B cell (primary cell): ENCODE measurements at regions not wholly inside any gene's neighbourhood (a gene's known extent, or its start where the extent isn't known, plus 50 kb on each side); places are given as distances from the start of the nearest gene placed in this dataset.

Experiments
- ATAC-seq: fragments of 200-7000 bp; cut with Tn5 transposase; one replicate; pipeline ENCODE4 v1.10.0; 2021; ENCODE audit warnings: low read depth, mild to moderate bottlenecking, moderate number of reproducible peaks, moderate library complexity
- CTCF ChIA-PET: fragments of 350-600 bp; sonication (Branson Sonifier 250); formaldehyde crosslinking; loops from one replicate; lab custom pipeline; 2021; ENCODE audit warnings: antibody characterized with exemption, inconsistent platforms; lab: Charles Lee
- POLR2A ChIA-PET: fragments of 350-600 bp; sonication (Branson Sonifier 250); formaldehyde crosslinking; loops from one replicate; lab custom pipeline; 2021; ENCODE audit warnings: antibody characterized with exemption; lab: Charles Lee
- DNase-seq: peaks from one replicate; pipeline ENCODE4 v3.0.0; 2013
- H2AFZ ChIP-seq: 2 replicates; pipeline ENCODE4 v1.6.1; 2012; ENCODE audit warnings: mild to moderate bottlenecking, low read depth, low read length; ENCODE audit not compliant: insufficient read depth, poor library complexity, severe bottlenecking
- H3K27ac ChIP-seq, 2 donors: 1 replicate in 1 of 2; 2 replicates in 1 of 2; pipeline ENCODE4 v1.5.1; 2012 to 2013; ENCODE audit warnings: low read length in 2 of 2, mild to moderate bottlenecking in 2 of 2, moderate library complexity in 1 of 2
- H3K27me3 ChIP-seq, 4 experiments: fragments of 200-600 bp in 1 of 4; sonication (generic) in 1 of 4; replicated peaks in 1 of 4; 1 replicate in 2 of 4; 2 replicates in 2 of 4; pipeline versions ENCODE4 v1.6.1 to v1.7.0; 2013 to 2016; ENCODE audit warnings: low read length in 3 of 4, mild to moderate bottlenecking in 2 of 4, mixed read lengths in 1 of 4, moderate library complexity in 1 of 4; ENCODE audit not compliant: insufficient read depth in 4 of 4, control insufficient read depth in 3 of 4; ENCODE audit errors: control extremely low read depth in 1 of 4
- H3K36me3 ChIP-seq, 2 experiments: replicated peaks in 1 of 2; 1 replicate in 1 of 2; 2 replicates in 1 of 2; pipeline versions ENCODE4 v1.6.1 to v1.7.1; 2013; ENCODE audit warnings: low read length in 1 of 2; ENCODE audit not compliant: insufficient read depth in 2 of 2, control insufficient read depth in 1 of 2; ENCODE audit errors: control extremely low read depth in 1 of 2, extremely low read depth in 1 of 2
- H3K4me1 ChIP-seq, 2 donors: fragments of 200-600 bp in 1 of 2; sonication (generic) in 1 of 2; 1 replicate in 1 of 2; 2 replicates in 1 of 2; pipeline versions ENCODE4 v1.5.1 to v1.6.1; 2013 to 2017; ENCODE audit warnings: low read length in 2 of 2; ENCODE audit not compliant: control insufficient read depth in 2 of 2, insufficient read depth in 2 of 2
- H3K4me2 ChIP-seq: replicated peaks from 2 replicates; pipeline ENCODE3; 2012; ENCODE audit warnings: mild to moderate bottlenecking, low read depth, low read length; ENCODE audit not compliant: poor library complexity, severe bottlenecking
- H3K4me3 ChIP-seq, 5 experiments: fragments of 200-600 bp in 1 of 5; sonication (generic) in 1 of 5; 1 replicate in 3 of 5; 2 replicates in 2 of 5; pipeline versions ENCODE4 v1.5.1 to v1.7.0; 2011 to 2016; ENCODE audit warnings: low read length in 4 of 5, mild to moderate bottlenecking in 4 of 5, low read depth in 2 of 5, control low read depth in 1 of 5, moderate library complexity in 1 of 5; ENCODE audit not compliant: insufficient read depth in 1 of 5; ENCODE audit errors: control extremely low read depth in 1 of 5, extremely low read depth in 1 of 5
- H3K79me2 ChIP-seq: fragments of 200-600 bp; sonication (generic); one replicate; pipeline ENCODE4 v1.6.0; 2016; ENCODE audit warnings: low read length; ENCODE audit not compliant: control insufficient read depth, insufficient read depth
- H3K9ac ChIP-seq: fragments of 200-600 bp; sonication (generic); 2 replicates; pipeline ENCODE4 v1.6.1; 2017; ENCODE audit warnings: mild to moderate bottlenecking, low read length, moderate library complexity
- H3K9me3 ChIP-seq, 3 donors: one replicate each; pipeline versions ENCODE4 v1.6.1 to v1.7.1; 2013; ENCODE audit warnings: low read length in 2 of 3; ENCODE audit not compliant: control insufficient read depth in 2 of 3, insufficient read depth in 1 of 3; ENCODE audit errors: control extremely low read depth in 1 of 3
- H4K20me1 ChIP-seq: 2 replicates; pipeline ENCODE4 v1.6.0; 2012; ENCODE audit warnings: mild to moderate bottlenecking, low read length; ENCODE audit not compliant: insufficient read depth, control insufficient read depth, poor library complexity, severe bottlenecking
- H3K27ac Mint-ChIP-seq: one replicate; pipeline ENCODE4 v1.8.0; 2021; ENCODE audit warnings: mixed read lengths
- H3K27me3 Mint-ChIP-seq: one replicate; pipeline ENCODE4 v1.8.0; 2021; ENCODE audit warnings: mixed read lengths
- H3K4me1 Mint-ChIP-seq: one replicate; pipeline ENCODE4 v1.8.0; 2021; ENCODE audit warnings: mixed read lengths
- H3K4me3 Mint-ChIP-seq: one replicate; pipeline ENCODE4 v1.8.0; 2021; ENCODE audit warnings: mixed read lengths
- H3K9me3 Mint-ChIP-seq: one replicate; pipeline ENCODE4 v1.8.0; 2022; ENCODE audit warnings: mixed read lengths; ENCODE audit not compliant: insufficient read depth
- EZH2 ChIP-seq: IDR thresholded peaks from 2 replicates; pipeline ENCODE4 v1.6.1; 2012; ENCODE audit warnings: borderline replicate concordance, low read depth, mild to moderate bottlenecking, moderate library complexity, low read length; ENCODE audit not compliant: insufficient read depth, poor library complexity, severe bottlenecking
- WGBS: methylation state at CpG from one replicate; pipeline ENCODE4 v1.1.5; 2013; ENCODE audit warnings: missing lambda C conversion rate; ENCODE audit not compliant: insufficient coverage; 5-methylcytosine and 5-hydroxymethylcytosine counted together
- intact Hi-C: fragments of 100-400 bp; cut with micrococcal nuclease; formaldehyde crosslinking; loops from one replicate; pipeline ENCODE4 v1.10.0; 2022
- TF ChIP-seq, protein P1 (sequence below): fragments of 200-600 bp; IDR thresholded peaks from one replicate; pipeline ENCODE4 v1.8.0; 2022; ENCODE audit warnings: antibody characterized with exemption, mild to moderate bottlenecking

DNA sequence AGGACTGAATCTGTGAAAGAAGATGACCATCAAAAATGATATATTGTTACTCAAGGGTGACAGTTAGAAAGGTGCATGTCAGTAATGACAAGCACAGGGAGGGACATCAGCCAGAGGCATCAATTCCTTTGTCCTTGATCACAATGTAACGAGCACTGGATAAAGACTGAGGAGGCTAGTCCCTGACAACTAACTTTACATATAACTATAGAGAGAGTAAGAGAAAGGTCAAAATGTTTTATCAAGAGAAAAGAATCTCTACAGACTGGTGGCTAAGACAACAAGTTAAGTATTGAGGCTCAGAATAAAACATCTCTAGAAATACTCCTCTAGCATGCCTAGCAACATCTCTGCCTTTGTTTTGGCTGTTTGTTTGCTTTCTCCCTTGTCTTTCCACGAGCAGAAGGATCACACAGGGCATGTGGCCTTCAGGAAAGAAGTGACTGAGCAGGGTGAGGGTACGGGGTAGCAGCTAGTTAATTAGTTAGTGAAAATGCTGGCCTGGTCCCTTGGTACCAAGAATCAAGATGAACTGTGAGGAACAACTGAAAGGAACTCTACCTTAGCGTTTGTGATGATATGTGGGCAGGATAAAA is 724.1 kb upstream of the MEF2C start:
- Histone ChIP-seq H4K20me1 (no peaks in the 10 kb centered on the region), H3K4me1 (no peaks in the 10 kb centered on the region), H3K27me3 (no peaks in the 10 kb centered on the region), H3K36me3 (no peaks in the 10 kb centered on the region), H3K27ac (no peak overlapping the region), H3K4me2 (no peak overlapping the region), H2AFZ (peak overlapping the region; percentile 37), H3K79me2 (no peaks in the 10 kb centered on the region), H3K4me3 (no peak overlapping the region), H3K9me3 (no peaks in the 10 kb centered on the region), H3K9ac (no peak overlapping the region)
- DNase-seq (no peak), ATAC-seq (no peak)
- ChIA-PET CTCF (no interaction called here), POLR2A (no interaction called here)
- H3K27me3 Mint-ChIP-seq = no peaks in the 10 kb centered on the region
- peaks cover 11% of the 10 kb centered on the region for H3K4me1 Mint-ChIP-seq
- peaks cover 3% of the 10 kb centered on the region for H3K9me3 Mint-ChIP-seq
- H3K27ac Mint-ChIP-seq = no peak overlapping the region
- TF ChIP-seq, protein P1, sequence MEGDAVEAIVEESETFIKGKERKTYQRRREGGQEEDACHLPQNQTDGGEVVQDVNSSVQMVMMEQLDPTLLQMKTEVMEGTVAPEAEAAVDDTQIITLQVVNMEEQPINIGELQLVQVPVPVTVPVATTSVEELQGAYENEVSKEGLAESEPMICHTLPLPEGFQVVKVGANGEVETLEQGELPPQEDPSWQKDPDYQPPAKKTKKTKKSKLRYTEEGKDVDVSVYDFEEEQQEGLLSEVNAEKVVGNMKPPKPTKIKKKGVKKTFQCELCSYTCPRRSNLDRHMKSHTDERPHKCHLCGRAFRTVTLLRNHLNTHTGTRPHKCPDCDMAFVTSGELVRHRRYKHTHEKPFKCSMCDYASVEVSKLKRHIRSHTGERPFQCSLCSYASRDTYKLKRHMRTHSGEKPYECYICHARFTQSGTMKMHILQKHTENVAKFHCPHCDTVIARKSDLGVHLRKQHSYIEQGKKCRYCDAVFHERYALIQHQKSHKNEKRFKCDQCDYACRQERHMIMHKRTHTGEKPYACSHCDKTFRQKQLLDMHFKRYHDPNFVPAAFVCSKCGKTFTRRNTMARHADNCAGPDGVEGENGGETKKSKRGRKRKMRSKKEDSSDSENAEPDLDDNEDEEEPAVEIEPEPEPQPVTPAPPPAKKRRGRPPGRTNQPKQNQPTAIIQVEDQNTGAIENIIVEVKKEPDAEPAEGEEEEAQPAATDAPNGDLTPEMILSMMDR = no peak
- intact Hi-C loops = no loop called here
- no peak overlapping the region for H3K4me3 Mint-ChIP-seq
- WGBS = 57% methylated on average over 1 of the region's 4 CpGs

DNA sequence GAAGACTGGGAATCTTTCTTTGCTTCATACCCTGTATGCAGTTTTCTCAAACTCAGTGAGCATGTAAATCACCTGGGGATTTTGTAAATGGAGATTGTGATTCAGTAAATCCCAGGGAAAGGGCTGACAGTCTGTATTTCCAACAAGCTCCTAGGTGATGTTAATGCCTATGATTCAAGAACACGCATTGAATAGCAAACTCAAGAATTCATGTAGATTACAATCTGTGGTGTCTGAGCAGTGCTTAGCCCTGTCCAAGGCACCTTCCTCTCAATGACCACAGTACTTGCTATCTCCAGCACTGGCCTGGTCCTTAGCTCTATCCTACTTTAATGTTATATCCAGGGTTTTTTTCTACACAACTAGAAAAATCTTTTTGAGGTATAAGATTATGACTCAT is 721.4 kb upstream of the MEF2C start:
- no peak for DNase-seq
- 100% methylated on average over 1 of the region's 1 CpG for WGBS
- Histone ChIP-seq H4K20me1 (no peaks in the 10 kb centered on the region), H3K4me2 (no peak overlapping the region), H2AFZ (no peak overlapping the region), H3K9me3 (no peaks in the 10 kb centered on the region), H3K4me1 (no peaks in the 10 kb centered on the region), H3K79me2 (no peaks in the 10 kb centered on the region), H3K27ac (no peak overlapping the region), H3K9ac (no peak overlapping the region), H3K36me3 (no peaks in the 10 kb centered on the region), H3K27me3 (no peaks in the 10 kb centered on the region), H3K4me3 (no peak overlapping the region)
- CTCF ChIA-PET = no interaction called here
- Mint-ChIP-seq H3K4me1 (peaks cover 6% of the 10 kb centered on the region), H3K9me3 (peaks cover 2% of the 10 kb centered on the region), H3K27me3 (no peaks in the 10 kb centered on the region), H3K4me3 (no peak overlapping the region), H3K27ac (no peak overlapping the region)
- intact Hi-C loops = no loop called here
- POLR2A ChIA-PET = no interaction called here
- ATAC-seq = no peak
- TF ChIP-seq EZH2 = no peak
- TF ChIP-seq, protein P1 = no peak
